ENCODE measurements at regions not wholly inside any gene's neighbourhood (a gene's known extent, or its start where the extent isn't known, plus 50 kb on each side); places are given as distances from the start of the nearest gene placed in this dataset.

GRCh38 chr3:72071624-72072023 is 286.7 kb upstream of the PROK2 start:
- H3K4me1 ChIP-seq: no peaks in the 10 kb centered on the region
- no peaks in the 10 kb centered on the region for H3K9me3 ChIP-seq
- no peak overlapping the region for H3K4me3 ChIP-seq
- intact Hi-C loops (cut with DNase I; ENCODE audit: low total_unique reads) (no loop called here), in situ Hi-C loops (cut with MboI; ENCODE audit: low sequenced_read_pairs in 4 of 4) (no loop called here)
- ATAC-seq (no peak), DNase-seq (no peak)
- TF ChIP-seq POLR2A (IDR thresholded peaks at IDR 0.05) (no peak), CTCF (IDR thresholded peaks at IDR 0.05 in 4 of 5, conservative IDR thresholded peaks at IDR 0.05 in 1 of 5) (no peak)
- no peaks in the 10 kb centered on the region for H3K36me3 ChIP-seq
- no peaks in the 10 kb centered on the region for H3K27me3 ChIP-seq
- no peak overlapping the region for H3K27ac ChIP-seq

- Histone ChIP-seq H3K4me3 (no peak overlapping the region), H3K36me3 (no peaks in the 10 kb centered on the region), H3K4me1 (no peaks in the 10 kb centered on the region), H3K27me3 (no peaks in the 10 kb centered on the region), H3K27ac (no peak overlapping the region), H3K9me3 (no peaks in the 10 kb centered on the region)
- no peak for TF ChIP-seq CTCF (IDR thresholded peaks at IDR 0.05 in 4 of 5, conservative IDR thresholded peaks at IDR 0.05 in 1 of 5)
- no peak for TF ChIP-seq POLR2A (IDR thresholded peaks at IDR 0.05)
- in situ Hi-C loops (cut with MboI; ENCODE audit: low sequenced_read_pairs in 4 of 4) (no loop called here), intact Hi-C loops (cut with DNase I; ENCODE audit: low total_unique reads) (no loop called here)
- DNase-seq (no peak), ATAC-seq (no peak)
These were observed 285.1 kb upstream of the PROK2 start for GRCh38 chr3:72070005-72070404.

- H3K27ac ChIP-seq: no peak overlapping the region
- no peaks in the 10 kb centered on the region for H3K27me3 ChIP-seq
- intact Hi-C loops (cut with DNase I; ENCODE audit: low total_unique reads) (no loop called here), in situ Hi-C loops (cut with MboI; ENCODE audit: low sequenced_read_pairs in 4 of 4) (no loop called here)
- no peaks in the 10 kb centered on the region for H3K36me3 ChIP-seq
- no peaks in the 10 kb centered on the region for H3K4me1 ChIP-seq
- ATAC-seq: no peak
- TF ChIP-seq POLR2A (IDR thresholded peaks at IDR 0.05): no peak
- TF ChIP-seq CTCF (IDR thresholded peaks at IDR 0.05 in 4 of 5, conservative IDR thresholded peaks at IDR 0.05 in 1 of 5): no peak
- H3K4me3 ChIP-seq: no peak overlapping the region
- no peak for DNase-seq
- no peaks in the 10 kb centered on the region for H3K9me3 ChIP-seq
These were observed 284.6 kb upstream of the PROK2 start for GRCh38 chr3:72069543-72069942.

GRCh38 chr3:72068621-72069020 is 283.7 kb upstream of the PROK2 start:
- no peak for DNase-seq
- in situ Hi-C loops (cut with MboI; ENCODE audit: low sequenced_read_pairs in 4 of 4) (no loop called here), intact Hi-C loops (cut with DNase I; ENCODE audit: low total_unique reads) (no loop called here)
- H3K4me3 ChIP-seq: no peak overlapping the region
- no peaks in the 10 kb centered on the region for H3K36me3 ChIP-seq
- H3K9me3 ChIP-seq: no peaks in the 10 kb centered on the region
- no peak for ATAC-seq
- no peak for TF ChIP-seq POLR2A (IDR thresholded peaks at IDR 0.05)
- no peaks in the 10 kb centered on the region for H3K4me1 ChIP-seq
- no peaks in the 10 kb centered on the region for H3K27me3 ChIP-seq
- H3K27ac ChIP-seq: no peak overlapping the region

GRCh38 chr3:72067721-72068120 is 282.8 kb upstream of the PROK2 start:
- TF ChIP-seq CTCF (IDR thresholded peaks at IDR 0.05 in 4 of 5, conservative IDR thresholded peaks at IDR 0.05 in 1 of 5) (no peak), POLR2A (IDR thresholded peaks at IDR 0.05) (no peak)
- in situ Hi-C loops (cut with MboI; ENCODE audit: low sequenced_read_pairs in 4 of 4): no loop called here

More at GRCh38 chr3:72067721-72068120, 282.8 kb upstream of the PROK2 start:
- H3K9me3 ChIP-seq: no peaks in the 10 kb centered on the region
- ATAC-seq (no peak), DNase-seq (no peak)
- H3K27me3 ChIP-seq: no peaks in the 10 kb centered on the region
- intact Hi-C loops (cut with DNase I; ENCODE audit: low total_unique reads): no loop called here
- H3K36me3 ChIP-seq: no peaks in the 10 kb centered on the region
- no peaks in the 10 kb centered on the region for H3K4me1 ChIP-seq
- no peak overlapping the region for H3K4me3 ChIP-seq
- H3K27ac ChIP-seq: no peak overlapping the region

Measured in gastrocnemius medialis (tissue), 4 donors.